K562 (cell line): ENCODE measurements at regions not wholly inside any gene's neighbourhood (a gene's known extent, or its start where the extent isn't known, plus 50 kb on each side); places are given as distances from the start of the nearest gene placed in this dataset.

Experiments used
- ATAC-seq: fragments of 200-7000 bp; cut with Tn5 transposase; 3 replicates; pipeline ENCODE4 v1.9.1; 2020; ENCODE audit warnings: moderate library complexity
- BruUV-seq: library from RNA; stranded (reverse); fragments of 400-500 nt; replicated peaks from 2 replicates; lab custom pipeline; 2021; lab: Mats Ljungman, UMichigan
- CTCF ChIA-PET: fragments of 300-600 bp; formaldehyde crosslinking; extraction: SDS; loops from one replicate; lab custom pipeline; 2021; ENCODE audit warnings: low intra/inter-chr PET ratio; lab: Yijun Ruan, JAX
- POLR2A ChIA-PET: fragments of 300-600, 350-650 bp; sonication (Branson Sonifier 250); formaldehyde crosslinking; extraction: SDS; loops from one replicate; lab custom pipeline; 2021; ENCODE audit warnings: antibody characterized with exemption, inconsistent platforms; lab: Yijun Ruan, JAX
- DNase-seq, 4 experiments: peaks; one replicate each; pipeline versions ENCODE4 v3.0.0 to v3.0.0-alpha.2; 2011 to 2018; ENCODE audit warnings: low spot score in 3 of 4, mixed read lengths in 3 of 4; ENCODE audit errors: extremely low read depth in 1 of 4
- FAIRE-seq: peaks from 2 replicates; lab custom pipeline; 2011; peaks lifted over from hg19 to GRCh38; lab: Jason Lieb, UNC
- H2AFZ ChIP-seq: 2 replicates; pipeline ENCODE4 v1.6.0; 2011; ENCODE audit warnings: low read depth, low read length, control low read depth, inconsistent platforms
- H3K27ac ChIP-seq: fragments of 200-600 bp; 3 replicates; pipeline ENCODE4 v1.8.0; 2011; ENCODE audit warnings: low read depth, mild to moderate bottlenecking, control low read depth, inconsistent platforms, low read length, moderate library complexity, mixed read lengths; ENCODE audit errors: extremely low read depth
- H3K27me3 ChIP-seq, 2 experiments: fragments of 300-600 bp in 1 of 2; 2 replicates in 1 of 2; 3 replicates in 1 of 2; pipeline versions ENCODE4 v1.6.0 to v1.8.0; 2011; ENCODE audit warnings: inconsistent platforms in 2 of 2, low read length in 2 of 2, mild to moderate bottlenecking in 1 of 2, mixed read lengths in 1 of 2, moderate library complexity in 1 of 2; ENCODE audit not compliant: control insufficient read depth in 2 of 2, insufficient read depth in 2 of 2
- H3K36me3 ChIP-seq: fragments of 300-600 bp; 3 replicates; pipeline ENCODE4 v1.8.0; 2011; ENCODE audit warnings: mild to moderate bottlenecking, low read length, inconsistent platforms; ENCODE audit not compliant: control insufficient read depth, insufficient read depth
- H3K4me1 ChIP-seq, 2 experiments: fragments of 200-600 bp in 1 of 2; replicated peaks in 1 of 2; 2 replicates in 1 of 2; 3 replicates in 1 of 2; pipeline versions ENCODE4 v1.5.1 to v1.8.0; 2011; ENCODE audit warnings: inconsistent platforms in 2 of 2, low read length in 2 of 2, mild to moderate bottlenecking in 1 of 2, mixed read lengths in 1 of 2, moderate library complexity in 1 of 2; ENCODE audit not compliant: control insufficient read depth in 2 of 2, insufficient read depth in 2 of 2
- H3K4me2 ChIP-seq: 2 replicates; pipeline ENCODE4 v1.6.1; 2011; ENCODE audit warnings: low read length, control low read depth, inconsistent platforms, mixed read lengths; ENCODE audit not compliant: insufficient read depth
- H3K4me3 ChIP-seq: fragments of 200-600 bp; sonication (generic), shearing (Covaris generic); 2 replicates; pipeline ENCODE4 v1.5.1; 2016; ENCODE audit warnings: control low read depth, inconsistent platforms
- H3K79me2 ChIP-seq: fragments of 200-600 bp; 3 replicates; pipeline ENCODE4 v1.8.0; 2011; ENCODE audit warnings: low read length, inconsistent platforms; ENCODE audit not compliant: control insufficient read depth, insufficient read depth
- H3K9ac ChIP-seq, 2 experiments: 2 replicates each; pipeline versions ENCODE4 v1.6.0 to v1.6.1; 2011; ENCODE audit warnings: low read depth in 2 of 2, low read length in 2 of 2, control low read depth in 1 of 2, inconsistent platforms in 1 of 2, mild to moderate bottlenecking in 1 of 2, mixed read lengths in 1 of 2; ENCODE audit not compliant: insufficient read depth in 1 of 2
- H3K9me1 ChIP-seq: one replicate; pipeline ENCODE4 v1.6.0; 2011; ENCODE audit warnings: inconsistent platforms, mild to moderate bottlenecking, low read length, moderate library complexity; ENCODE audit not compliant: control insufficient read depth, insufficient read depth
- H3K9me3 ChIP-seq: replicated peaks from 2 replicates; pipeline ENCODE4 v1.5.1; 2011; ENCODE audit warnings: low read depth, low read length, inconsistent platforms; ENCODE audit not compliant: control insufficient read depth, insufficient read depth
- H4K20me1 ChIP-seq: replicated peaks from 2 replicates; pipeline ENCODE4 v1.6.1; 2011; ENCODE audit warnings: low read length, inconsistent platforms, mixed read lengths; ENCODE audit not compliant: control insufficient read depth, insufficient read depth
- GTF2F1 ChIP-seq: IDR thresholded peaks from 2 replicates; pipeline ENCODE4 v1.6.1; 2011; ENCODE audit warnings: low read depth, low read length, improper control_type of control experiment
- MYNN ChIP-seq, 2 experiments: sonication (generic); formaldehyde crosslinking in 1 of 2; IDR thresholded peaks; 2 replicates each; pipeline versions ENCODE4 v1.5.0 to v1.6.1; 2016 to 2020; ENCODE audit warnings: antibody characterized with exemption in 1 of 2, missing genetic modification reagents in 1 of 2
- NCOA2 ChIP-seq, 2 experiments: fragments of 450-650 bp; IDR thresholded peaks; 2 replicates each; pipeline ENCODE4 v1.6.1; 2018; ENCODE audit warnings: mild to moderate bottlenecking in 2 of 2, moderate library complexity in 1 of 2; ENCODE audit not compliant: partially characterized antibody in 2 of 2
- PTTG1 ChIP-seq: fragments of 450-650 bp; IDR thresholded peaks from 2 replicates; pipeline ENCODE4 v1.6.1; 2016; ENCODE audit warnings: low read depth, mild to moderate bottlenecking, missing genetic modification characterization, missing compliant biosample characterization
- TRIM24 ChIP-seq, 2 experiments: fragments of 450-650 bp; IDR thresholded peaks; 2 replicates each; pipeline ENCODE4 v1.6.1; 2016
- U2AF2 ChIP-seq: fragments of 200-400 bp; formaldehyde crosslinking; optimal IDR thresholded peaks from 2 replicates; pipeline ENCODE3; 2017; ENCODE audit warnings: low read depth, mild to moderate bottlenecking, low read length
- ZNF263 ChIP-seq: sonication (generic); formaldehyde crosslinking; IDR thresholded peaks from 2 replicates; pipeline ENCODE4 v1.8.0; 2022; ENCODE audit warnings: mild to moderate bottlenecking, missing genetic modification reagents, borderline replicate concordance
- ZNF41 ChIP-seq: fragments of 250-450 bp; sonication (Bioruptor Pico); conservative IDR thresholded peaks from 2 replicates; pipeline ENCODE4 v1.4.0; 2020; ENCODE audit warnings: mild to moderate bottlenecking
- ZNF584 ChIP-seq: fragments of 200-800 bp; sonication (Bioruptor generic); IDR thresholded peaks from 2 replicates; pipeline ENCODE4 v1.6.1; 2016; ENCODE audit warnings: low read depth, mild to moderate bottlenecking, missing genetic modification characterization, missing compliant biosample characterization
- WGBS: fragments of 100-300 bp; shearing (Covaris generic); methylation state at CpG from one replicate; pipeline ENCODE4 v1.1.6; 2016; ENCODE audit warnings: low coverage, mixed read lengths; ENCODE audit not compliant: insufficient coverage; ENCODE audit errors: missing lambda C conversion rate; 5-methylcytosine and 5-hydroxymethylcytosine counted together
- in situ Hi-C: fragments of 300-500 bp; cut with MboI; formaldehyde crosslinking; loops from 4 replicates; pipeline ENCODE4 v1.15.0; 2018; ENCODE audit warnings: inconsistent platforms, mixed read lengths
- intact Hi-C: fragments of 100-400 bp; cut with micrococcal nuclease; formaldehyde crosslinking; loops from 2 replicates; pipeline ENCODE4 v1.14.2; 2022
- TF ChIP-seq, protein P1 (sequence below): fragments of 450-650 bp; IDR thresholded peaks from 2 replicates; pipeline ENCODE4 v1.6.1; 2017; ENCODE audit warnings: mild to moderate bottlenecking, moderate library complexity
- TF ChIP-seq, protein P2 (sequence below): sonication (generic); formaldehyde crosslinking; IDR thresholded peaks from 2 replicates; pipeline ENCODE4 v1.8.0; 2022; ENCODE audit warnings: mild to moderate bottlenecking, missing genetic modification reagents

DNA sequence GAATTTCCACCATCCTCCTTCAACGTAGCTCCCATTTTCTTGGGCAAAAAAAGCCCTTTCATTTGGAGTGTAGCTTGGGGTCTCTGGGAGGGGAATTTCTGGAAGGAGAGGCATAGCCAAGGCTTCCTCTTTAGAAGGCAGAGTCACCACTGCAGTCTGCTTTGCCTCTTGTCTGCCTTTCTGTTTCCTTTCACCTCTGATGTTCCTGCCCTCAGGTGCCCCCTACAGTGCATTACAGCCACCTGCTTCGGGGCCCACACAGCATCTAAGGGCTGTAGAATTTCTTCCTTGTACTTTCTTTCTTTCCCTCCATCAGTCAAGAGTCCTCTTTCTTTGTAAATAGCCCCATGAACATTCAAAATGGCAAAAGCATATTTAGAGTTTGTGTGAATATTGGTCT is 1313.9 kb downstream of the TMEM121 start (continued):
- TF ChIP-seq U2AF2 (no peak), ZNF584 (CRISPR knock-in tag) (no peak)

DNA sequence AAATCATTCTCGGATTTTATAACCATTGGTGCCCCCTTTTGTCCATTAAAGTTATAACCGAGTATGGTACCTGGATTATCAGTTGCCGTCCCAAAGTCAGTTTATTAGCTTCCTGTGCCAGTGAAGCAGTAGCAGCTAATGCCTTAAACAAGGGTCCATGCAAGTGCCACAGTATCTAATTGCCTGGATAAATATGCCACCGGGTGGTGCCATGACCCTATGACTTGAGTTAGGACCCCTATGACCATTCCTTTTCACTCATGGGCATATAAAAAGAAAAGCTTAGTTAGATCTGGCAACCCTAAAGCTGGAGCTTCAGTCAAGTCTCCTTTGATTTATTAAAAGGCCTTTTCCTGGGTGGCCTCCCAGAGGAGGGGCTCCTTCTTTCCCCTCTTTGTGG is 1314.6 kb downstream of the TMEM121 start:
- in situ Hi-C loops (no loop called here), intact Hi-C loops (no loop called here)
- Histone ChIP-seq H2AFZ (no peak overlapping the region), H3K4me1 (peaks cover 0 to 7% of the 10 kb centered on the region in 2 experiments; a peak in 2 of 5 replicates), H3K36me3 (no peaks in the 10 kb centered on the region), H3K9ac (no peak overlapping the region), H3K9me1 (no peaks in the 10 kb centered on the region), H3K9me3 (no peaks in the 10 kb centered on the region), H3K27ac (no peak overlapping the region), H3K27me3 (no peaks in the 10 kb centered on the region; a peak in 1 of 5 replicates), H3K79me2 (no peaks in the 10 kb centered on the region), H4K20me1 (no peaks in the 10 kb centered on the region), H3K4me2 (no peak overlapping the region), H3K4me3 (no peak overlapping the region)
- ChIA-PET POLR2A (no interaction called here), CTCF (no interaction called here)
- FAIRE-seq (no peak), DNase-seq (no peak), ATAC-seq (no peak)
- TF ChIP-seq, protein P1, sequence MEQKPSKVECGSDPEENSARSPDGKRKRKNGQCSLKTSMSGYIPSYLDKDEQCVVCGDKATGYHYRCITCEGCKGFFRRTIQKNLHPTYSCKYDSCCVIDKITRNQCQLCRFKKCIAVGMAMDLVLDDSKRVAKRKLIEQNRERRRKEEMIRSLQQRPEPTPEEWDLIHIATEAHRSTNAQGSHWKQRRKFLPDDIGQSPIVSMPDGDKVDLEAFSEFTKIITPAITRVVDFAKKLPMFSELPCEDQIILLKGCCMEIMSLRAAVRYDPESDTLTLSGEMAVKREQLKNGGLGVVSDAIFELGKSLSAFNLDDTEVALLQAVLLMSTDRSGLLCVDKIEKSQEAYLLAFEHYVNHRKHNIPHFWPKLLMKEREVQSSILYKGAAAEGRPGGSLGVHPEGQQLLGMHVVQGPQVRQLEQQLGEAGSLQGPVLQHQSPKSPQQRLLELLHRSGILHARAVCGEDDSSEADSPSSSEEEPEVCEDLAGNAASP: no peak
- TF ChIP-seq ZNF41 (CRISPR knock-in tag) (no peak), TRIM24 (IDR thresholded peaks at IDR 0.05) (no peak), MYNN (IDR thresholded peaks at IDR 0.05) (no peak), MYNN (CRISPR knock-in tag; IDR thresholded peaks at IDR 0.05) (no peak), NCOA2 (IDR thresholded peaks at IDR 0.05; ENCODE audit: partially characterized antibody in 2 of 2) (no peak), GTF2F1 (no peak), ZNF263 (CRISPR knock-in tag) (no peak), PTTG1 (no peak)
- TF ChIP-seq, protein P2, sequence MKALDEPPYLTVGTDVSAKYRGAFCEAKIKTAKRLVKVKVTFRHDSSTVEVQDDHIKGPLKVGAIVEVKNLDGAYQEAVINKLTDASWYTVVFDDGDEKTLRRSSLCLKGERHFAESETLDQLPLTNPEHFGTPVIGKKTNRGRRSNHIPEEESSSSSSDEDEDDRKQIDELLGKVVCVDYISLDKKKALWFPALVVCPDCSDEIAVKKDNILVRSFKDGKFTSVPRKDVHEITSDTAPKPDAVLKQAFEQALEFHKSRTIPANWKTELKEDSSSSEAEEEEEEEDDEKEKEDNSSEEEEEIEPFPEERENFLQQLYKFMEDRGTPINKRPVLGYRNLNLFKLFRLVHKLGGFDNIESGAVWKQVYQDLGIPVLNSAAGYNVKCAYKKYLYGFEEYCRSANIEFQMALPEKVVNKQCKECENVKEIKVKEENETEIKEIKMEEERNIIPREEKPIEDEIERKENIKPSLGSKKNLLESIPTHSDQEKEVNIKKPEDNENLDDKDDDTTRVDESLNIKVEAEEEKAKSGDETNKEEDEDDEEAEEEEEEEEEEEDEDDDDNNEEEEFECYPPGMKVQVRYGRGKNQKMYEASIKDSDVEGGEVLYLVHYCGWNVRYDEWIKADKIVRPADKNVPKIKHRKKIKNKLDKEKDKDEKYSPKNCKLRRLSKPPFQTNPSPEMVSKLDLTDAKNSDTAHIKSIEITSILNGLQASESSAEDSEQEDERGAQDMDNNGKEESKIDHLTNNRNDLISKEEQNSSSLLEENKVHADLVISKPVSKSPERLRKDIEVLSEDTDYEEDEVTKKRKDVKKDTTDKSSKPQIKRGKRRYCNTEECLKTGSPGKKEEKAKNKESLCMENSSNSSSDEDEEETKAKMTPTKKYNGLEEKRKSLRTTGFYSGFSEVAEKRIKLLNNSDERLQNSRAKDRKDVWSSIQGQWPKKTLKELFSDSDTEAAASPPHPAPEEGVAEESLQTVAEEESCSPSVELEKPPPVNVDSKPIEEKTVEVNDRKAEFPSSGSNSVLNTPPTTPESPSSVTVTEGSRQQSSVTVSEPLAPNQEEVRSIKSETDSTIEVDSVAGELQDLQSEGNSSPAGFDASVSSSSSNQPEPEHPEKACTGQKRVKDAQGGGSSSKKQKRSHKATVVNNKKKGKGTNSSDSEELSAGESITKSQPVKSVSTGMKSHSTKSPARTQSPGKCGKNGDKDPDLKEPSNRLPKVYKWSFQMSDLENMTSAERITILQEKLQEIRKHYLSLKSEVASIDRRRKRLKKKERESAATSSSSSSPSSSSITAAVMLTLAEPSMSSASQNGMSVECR (CRISPR knock-in tag): no peak
- BruUV-seq: no TSS peak
- WGBS: 0% methylated on average over 4 of the region's 4 CpGs
